ENCODE measurements at regions not wholly inside any gene's neighbourhood (a gene's known extent, or its start where the extent isn't known, plus 50 kb on each side); places are given as distances from the start of the nearest gene placed in this dataset.

- no peak for DNase-seq
These were observed 99.4 kb downstream of the ADSS2 start for GRCh38 chr1:244352156-244352830.

- DNase-seq: no peak
These were observed 98.1 kb downstream of the ADSS2 start for GRCh38 chr1:244353551-244354091.

- no peak for DNase-seq
These were observed 96.9 kb downstream of the ADSS2 start for GRCh38 chr1:244354810-244355278.

DNA sequence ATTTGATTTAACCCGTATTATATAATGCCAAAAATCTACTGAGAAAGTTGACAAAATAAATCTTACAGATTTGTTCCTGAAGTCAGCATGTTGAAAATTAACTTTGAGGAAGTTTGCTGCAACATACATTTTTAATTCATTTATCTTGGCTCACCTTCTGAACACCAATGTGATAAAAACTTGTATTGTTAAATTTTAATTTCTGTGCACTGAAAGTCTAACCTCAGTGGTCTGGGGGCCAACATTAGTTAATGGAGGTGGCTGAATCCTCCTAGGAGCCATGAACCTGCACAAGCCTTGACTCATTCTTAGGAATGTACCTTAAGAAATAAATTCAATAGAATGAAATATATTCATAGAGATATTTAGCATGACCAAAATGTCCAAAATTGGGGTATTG lies 95.3 kb downstream of the ADSS2 start:
- DNase-seq: no peak

All from hippocampal formation (tissue), 2 donors.